ENCODE measurements at regions not wholly inside any gene's neighbourhood (a gene's known extent, or its start where the extent isn't known, plus 50 kb on each side); places are given as distances from the start of the nearest gene placed in this dataset.

GRCh38 chr16:52812678-52813556 lies 239.8 kb downstream of the CHD9NB start:
- no peaks in the 10 kb centered on the region for H3K4me1 Mint-ChIP-seq (ENCODE audit: low read depth)
- ATAC-seq (replicated peaks in 1 of 2): no peak
- DNase-seq: no peak
- no peak overlapping the region for H3K4me3 Mint-ChIP-seq
- H3K27me3 Mint-ChIP-seq (ENCODE audit: low read depth): no peaks in the 10 kb centered on the region
- peaks cover 0 to 6% of the 10 kb centered on the region in 2 donors for H3K9me3 Mint-ChIP-seq
- H3K36me3 Mint-ChIP-seq (ENCODE audit: insufficient read depth in 2 of 2): no peaks in the 10 kb centered on the region
- H3K27ac Mint-ChIP-seq: no peak overlapping the region

- DNase-seq (no peak), ATAC-seq (replicated peaks in 1 of 2) (no peak)
- H3K4me1 Mint-ChIP-seq (ENCODE audit: low read depth): no peaks in the 10 kb centered on the region
- H3K27me3 Mint-ChIP-seq (ENCODE audit: low read depth): no peaks in the 10 kb centered on the region
- H3K36me3 Mint-ChIP-seq (ENCODE audit: insufficient read depth in 2 of 2): no peaks in the 10 kb centered on the region
- peaks cover 3 to 7% of the 10 kb centered on the region in 2 donors for H3K9me3 Mint-ChIP-seq
- H3K27ac Mint-ChIP-seq: no peak overlapping the region
- H3K4me3 Mint-ChIP-seq: no peak overlapping the region
These were observed 247.0 kb downstream of the CHD9NB start for GRCh38 chr16:52805559-52806168.

GRCh38 chr16:52800432-52800831 lies 252.3 kb downstream of the CHD9NB start:
- no peak overlapping the region for H3K27ac Mint-ChIP-seq
- ATAC-seq (replicated peaks in 1 of 2): no peak
- H3K36me3 Mint-ChIP-seq (ENCODE audit: insufficient read depth in 2 of 2): no peaks in the 10 kb centered on the region
- no peak for DNase-seq
- H3K4me3 Mint-ChIP-seq: no peak overlapping the region
- H3K27me3 Mint-ChIP-seq (ENCODE audit: low read depth): no peaks in the 10 kb centered on the region
- H3K9me3 Mint-ChIP-seq: peaks cover 2 to 4% of the 10 kb centered on the region in 2 donors
- H3K4me1 Mint-ChIP-seq (ENCODE audit: low read depth): no peaks in the 10 kb centered on the region

GRCh38 chr16:52799149-52799548 lies 252.2 kb upstream of the TOX3 start:
- Mint-ChIP-seq H3K36me3 (ENCODE audit: insufficient read depth in 2 of 2) (no peaks in the 10 kb centered on the region), H3K4me1 (ENCODE audit: low read depth) (no peaks in the 10 kb centered on the region), H3K9me3 (peaks cover 1 to 2% of the 10 kb centered on the region in 2 donors), H3K27ac (no peak overlapping the region), H3K27me3 (ENCODE audit: low read depth) (no peaks in the 10 kb centered on the region), H3K4me3 (no peak overlapping the region)
- DNase-seq (no peak), ATAC-seq (replicated peaks in 1 of 2) (no peak)

GRCh38 chr16:52787709-52788108 lies 240.8 kb upstream of the TOX3 start:
- Mint-ChIP-seq H3K27ac (no peak overlapping the region), H3K4me3 (no peak overlapping the region), H3K27me3 (ENCODE audit: low read depth) (no peaks in the 10 kb centered on the region), H3K36me3 (ENCODE audit: insufficient read depth in 2 of 2) (no peaks in the 10 kb centered on the region), H3K9me3 (peaks cover 3 to 4% of the 10 kb centered on the region in 2 donors), H3K4me1 (ENCODE audit: low read depth) (peaks cover 4% of the 10 kb centered on the region)
- DNase-seq (no peak), ATAC-seq (replicated peaks in 1 of 2) (no peak)

- ATAC-seq (replicated peaks in 1 of 2) (no peak), DNase-seq (no peak)
- H3K36me3 Mint-ChIP-seq (ENCODE audit: insufficient read depth in 2 of 2): no peaks in the 10 kb centered on the region
- peaks cover 2% of the 10 kb centered on the region for H3K4me1 Mint-ChIP-seq (ENCODE audit: low read depth)
- H3K9me3 Mint-ChIP-seq: peaks cover under 1 to 4% of the 10 kb centered on the region in 2 donors
- H3K27me3 Mint-ChIP-seq (ENCODE audit: low read depth): no peaks in the 10 kb centered on the region
- no peak overlapping the region for H3K4me3 Mint-ChIP-seq
- H3K27ac Mint-ChIP-seq: no peak overlapping the region
These were observed 239.1 kb upstream of the TOX3 start for GRCh38 chr16:52786091-52786490.

GRCh38 chr16:52785653-52786052 lies 238.7 kb upstream of the TOX3 start:
- H3K27ac Mint-ChIP-seq: no peak overlapping the region
- no peaks in the 10 kb centered on the region for H3K27me3 Mint-ChIP-seq (ENCODE audit: low read depth)
- H3K4me3 Mint-ChIP-seq: no peak overlapping the region
- H3K9me3 Mint-ChIP-seq: peaks cover 0 to 4% of the 10 kb centered on the region in 2 donors
- ATAC-seq (replicated peaks in 1 of 2) (no peak), DNase-seq (no peak)
- H3K4me1 Mint-ChIP-seq (ENCODE audit: low read depth): no peaks in the 10 kb centered on the region
- no peaks in the 10 kb centered on the region for H3K36me3 Mint-ChIP-seq (ENCODE audit: insufficient read depth in 2 of 2)

- Mint-ChIP-seq H3K4me1 (ENCODE audit: low read depth) (no peaks in the 10 kb centered on the region), H3K27ac (no peak overlapping the region), H3K9me3 (peaks cover 1 to 2% of the 10 kb centered on the region in 2 donors), H3K27me3 (ENCODE audit: low read depth) (no peaks in the 10 kb centered on the region), H3K36me3 (ENCODE audit: insufficient read depth in 2 of 2) (no peaks in the 10 kb centered on the region), H3K4me3 (no peak overlapping the region)
- ATAC-seq (replicated peaks in 1 of 2): no peak
- DNase-seq: no peak
These were observed 236.7 kb upstream of the TOX3 start for GRCh38 chr16:52783616-52784015.

GRCh38 chr16:52781005-52781630 lies 234.2 kb upstream of the TOX3 start:
- H3K4me1 Mint-ChIP-seq (ENCODE audit: low read depth): no peaks in the 10 kb centered on the region
- no peak for ATAC-seq (replicated peaks in 1 of 2)
- H3K27ac Mint-ChIP-seq: no peak overlapping the region
- DNase-seq: no peak
- peaks cover 0 to 1% of the 10 kb centered on the region in 2 donors for H3K9me3 Mint-ChIP-seq
- no peaks in the 10 kb centered on the region for H3K27me3 Mint-ChIP-seq (ENCODE audit: low read depth)
- no peak overlapping the region for H3K4me3 Mint-ChIP-seq
- H3K36me3 Mint-ChIP-seq (ENCODE audit: insufficient read depth in 2 of 2): no peaks in the 10 kb centered on the region

- no peak overlapping the region for H3K4me3 Mint-ChIP-seq
- H3K4me1 Mint-ChIP-seq (ENCODE audit: low read depth): no peaks in the 10 kb centered on the region
- no peak overlapping the region for H3K27ac Mint-ChIP-seq
- ATAC-seq (replicated peaks in 1 of 2) (no peak), DNase-seq (no peak)
- H3K27me3 Mint-ChIP-seq (ENCODE audit: low read depth): no peaks in the 10 kb centered on the region
- peaks cover 0 to 1% of the 10 kb centered on the region in 2 donors for H3K9me3 Mint-ChIP-seq
- no peaks in the 10 kb centered on the region for H3K36me3 Mint-ChIP-seq (ENCODE audit: insufficient read depth in 2 of 2)
These were observed 226.1 kb upstream of the TOX3 start for GRCh38 chr16:52773026-52773425.

- Mint-ChIP-seq H3K4me1 (ENCODE audit: low read depth) (no peaks in the 10 kb centered on the region), H3K9me3 (peaks cover 0 to 1% of the 10 kb centered on the region in 2 donors), H3K4me3 (no peak overlapping the region), H3K27ac (no peak overlapping the region), H3K36me3 (ENCODE audit: insufficient read depth in 2 of 2) (no peaks in the 10 kb centered on the region), H3K27me3 (ENCODE audit: low read depth) (no peaks in the 10 kb centered on the region)
- ATAC-seq (replicated peaks in 1 of 2) (no peak), DNase-seq (no peak)
These were observed 223.9 kb upstream of the TOX3 start for GRCh38 chr16:52770828-52771227.

- H3K36me3 Mint-ChIP-seq (ENCODE audit: insufficient read depth in 2 of 2): no peaks in the 10 kb centered on the region
- no peaks in the 10 kb centered on the region for H3K9me3 Mint-ChIP-seq
- ATAC-seq (replicated peaks in 1 of 2) (no peak), DNase-seq (no peak)
- H3K4me3 Mint-ChIP-seq: no peak overlapping the region
- H3K27me3 Mint-ChIP-seq (ENCODE audit: low read depth): no peaks in the 10 kb centered on the region
- no peaks in the 10 kb centered on the region for H3K4me1 Mint-ChIP-seq (ENCODE audit: low read depth)
- H3K27ac Mint-ChIP-seq: no peak overlapping the region
These were observed 211.5 kb upstream of the TOX3 start for GRCh38 chr16:52758473-52758855.

- H3K27ac Mint-ChIP-seq: no peak overlapping the region
- no peak for ATAC-seq (replicated peaks in 1 of 2)
These were observed 211.0 kb upstream of the TOX3 start for GRCh38 chr16:52757746-52758472.

More at GRCh38 chr16:52757746-52758472, 211.0 kb upstream of the TOX3 start:
- DNase-seq: no peak
- H3K4me3 Mint-ChIP-seq: no peak overlapping the region
- H3K9me3 Mint-ChIP-seq: no peaks in the 10 kb centered on the region
- H3K36me3 Mint-ChIP-seq (ENCODE audit: insufficient read depth in 2 of 2): no peaks in the 10 kb centered on the region
- H3K4me1 Mint-ChIP-seq (ENCODE audit: low read depth): no peaks in the 10 kb centered on the region
- no peaks in the 10 kb centered on the region for H3K27me3 Mint-ChIP-seq (ENCODE audit: low read depth)

All from activated T-cell treated with anti-CD3 and anti-CD28 coated beads, Interleukin-2, amount 50 U/mL, for 72 hours (primary cell).